MCF 10A (cell line): ENCODE measurements at regions not wholly inside any gene's neighbourhood (a gene's known extent, or its start where the extent isn't known, plus 50 kb on each side); places are given as distances from the start of the nearest gene placed in this dataset.
A peak's percentile ranks its signal among the peaks of the same experiment; 100 is the strongest.

ENCODE experiments used
- BruUV-seq: library from RNA; stranded (reverse); fragments of 400-500 nt; replicated peaks from 2 replicates; lab custom pipeline; 2021; lab: Mats Ljungman, UMichigan
- CTCF ChIA-PET: fragments of 300-600 bp; sonication (Branson Sonifier 250); formaldehyde crosslinking; extraction: SDS; loops from one replicate; lab custom pipeline; 2021; ENCODE audit warnings: antibody characterized with exemption, inconsistent platforms; lab: Yijun Ruan, JAX
- POLR2A ChIA-PET: fragments of 300-600, 350-650 bp; sonication (Branson Sonifier 250); formaldehyde crosslinking; extraction: SDS; loops from one replicate; lab custom pipeline; 2020; ENCODE audit warnings: antibody characterized with exemption, inconsistent platforms; lab: Yijun Ruan, JAX
- DNase-seq: peaks from one replicate; pipeline ENCODE4 v3.0.0-alpha.2; 2018; ENCODE audit not compliant: unreplicated experiment
- H3K27ac Mint-ChIP-seq: one replicate; pipeline ENCODE4 v1.8.0; 2022; ENCODE audit warnings: mild to moderate bottlenecking, low read depth, mixed read lengths; ENCODE audit not compliant: unreplicated experiment
- H3K27me3 Mint-ChIP-seq: one replicate; pipeline ENCODE4 v1.8.0; 2022; ENCODE audit warnings: mixed read lengths; ENCODE audit not compliant: insufficient read depth, unreplicated experiment
- H3K36me3 Mint-ChIP-seq: one replicate; pipeline ENCODE4 v1.8.0; 2022; ENCODE audit warnings: mild to moderate bottlenecking, moderate library complexity, mixed read lengths; ENCODE audit not compliant: insufficient read depth, unreplicated experiment
- H3K4me1 Mint-ChIP-seq: one replicate; pipeline ENCODE4 v1.8.0; 2022; ENCODE audit warnings: mixed read lengths; ENCODE audit not compliant: insufficient read depth, unreplicated experiment
- H3K4me3 Mint-ChIP-seq: one replicate; pipeline ENCODE4 v1.8.0; 2022; ENCODE audit warnings: mild to moderate bottlenecking, moderate library complexity, mixed read lengths; ENCODE audit not compliant: unreplicated experiment
- H3K9me3 Mint-ChIP-seq: one replicate; pipeline ENCODE4 v1.8.0; 2022; ENCODE audit warnings: mixed read lengths; ENCODE audit not compliant: unreplicated experiment
- intact Hi-C: fragments of 100-400 bp; cut with micrococcal nuclease; formaldehyde crosslinking; loops from 2 replicates; pipeline ENCODE4 v1.14.1; 2022
- TF ChIP-seq, protein P1 (sequence below): fragments of 200-600 bp; IDR thresholded peaks from one replicate; pipeline ENCODE4 v1.8.0; 2022; ENCODE audit warnings: antibody characterized with exemption, mild to moderate bottlenecking; ENCODE audit not compliant: unreplicated experiment

DNA sequence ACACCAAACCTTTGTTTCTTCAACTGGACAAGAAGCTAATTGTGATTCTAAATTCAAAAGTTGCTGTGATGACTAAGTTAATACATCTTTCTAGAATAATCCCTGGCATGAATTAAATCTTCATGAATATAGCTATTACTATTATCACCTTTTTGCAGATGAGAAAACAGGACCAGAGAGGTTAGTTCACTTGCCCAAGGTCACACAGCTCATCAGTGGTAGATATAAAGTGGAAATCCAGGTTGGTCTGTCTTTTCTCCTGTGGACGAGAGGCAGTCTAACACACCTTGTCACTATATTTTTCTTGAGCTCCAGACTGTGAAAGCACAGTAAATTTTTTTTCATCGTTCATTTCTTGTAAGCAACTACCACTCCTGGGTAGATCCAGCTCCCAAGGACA, 247.6 kb upstream of the LRTM1 start:
- Mint-ChIP-seq H3K36me3 (no peaks in the 10 kb centered on the region), H3K9me3 (no peaks in the 10 kb centered on the region), H3K27me3 (no peaks in the 10 kb centered on the region), H3K27ac (no peak overlapping the region), H3K4me3 (no peak overlapping the region), H3K4me1 (peaks cover 14% of the 10 kb centered on the region)
- no peak for DNase-seq
- intact Hi-C loops = no loop called here
- TF ChIP-seq, protein P1, sequence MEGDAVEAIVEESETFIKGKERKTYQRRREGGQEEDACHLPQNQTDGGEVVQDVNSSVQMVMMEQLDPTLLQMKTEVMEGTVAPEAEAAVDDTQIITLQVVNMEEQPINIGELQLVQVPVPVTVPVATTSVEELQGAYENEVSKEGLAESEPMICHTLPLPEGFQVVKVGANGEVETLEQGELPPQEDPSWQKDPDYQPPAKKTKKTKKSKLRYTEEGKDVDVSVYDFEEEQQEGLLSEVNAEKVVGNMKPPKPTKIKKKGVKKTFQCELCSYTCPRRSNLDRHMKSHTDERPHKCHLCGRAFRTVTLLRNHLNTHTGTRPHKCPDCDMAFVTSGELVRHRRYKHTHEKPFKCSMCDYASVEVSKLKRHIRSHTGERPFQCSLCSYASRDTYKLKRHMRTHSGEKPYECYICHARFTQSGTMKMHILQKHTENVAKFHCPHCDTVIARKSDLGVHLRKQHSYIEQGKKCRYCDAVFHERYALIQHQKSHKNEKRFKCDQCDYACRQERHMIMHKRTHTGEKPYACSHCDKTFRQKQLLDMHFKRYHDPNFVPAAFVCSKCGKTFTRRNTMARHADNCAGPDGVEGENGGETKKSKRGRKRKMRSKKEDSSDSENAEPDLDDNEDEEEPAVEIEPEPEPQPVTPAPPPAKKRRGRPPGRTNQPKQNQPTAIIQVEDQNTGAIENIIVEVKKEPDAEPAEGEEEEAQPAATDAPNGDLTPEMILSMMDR = no peak
- no TSS peak for BruUV-seq
- POLR2A ChIA-PET = interaction anchor here (0.6 to 1.2 kb wide), 3 partner anchors 10 to 333 kb away, joined by 3 to 4 read pairs (median 3); no protein-coding TSS in a partner anchor
- CTCF ChIA-PET = interaction anchor here (0.8 to 1.1 kb wide), 2 partner anchors 11 to 285 kb away, joined by 3 read pairs; no protein-coding TSS in a partner anchor

DNA sequence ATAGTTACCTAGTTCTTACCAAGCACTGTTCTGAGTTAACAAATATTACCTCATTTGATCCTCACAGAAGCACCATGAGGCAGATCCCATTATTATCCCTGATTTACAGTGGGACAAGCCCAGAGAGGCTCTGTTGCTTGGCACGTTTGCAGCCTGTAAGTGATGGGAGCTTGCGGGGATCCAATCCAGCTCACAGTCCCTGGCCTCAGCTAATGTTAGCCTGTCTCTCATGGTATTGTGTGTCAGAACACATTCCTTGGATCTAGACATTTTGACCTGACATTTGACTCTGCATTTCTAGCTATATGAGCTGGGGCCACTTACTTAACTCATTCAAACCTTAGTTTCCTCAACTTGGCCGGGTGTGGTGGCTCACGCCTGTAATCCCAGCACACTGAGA, 246.9 kb upstream of the LRTM1 start:
- no peaks in the 10 kb centered on the region for H3K9me3 Mint-ChIP-seq
- CTCF ChIA-PET = interaction anchor here (0.6 to 1.1 kb wide), 3 partner anchors 12 to 284 kb away, joined by 3 read pairs; no protein-coding TSS in a partner anchor

GRCh38 chr3:55173504-55173903, 245.6 kb upstream of the LRTM1 start:
- Mint-ChIP-seq H3K4me3 (no peak overlapping the region), H3K27me3 (no peaks in the 10 kb centered on the region), H3K36me3 (no peaks in the 10 kb centered on the region), H3K27ac (peak overlapping the region; percentile 54), H3K9me3 (no peaks in the 10 kb centered on the region), H3K4me1 (peaks cover 33% of the 10 kb centered on the region)
- ChIA-PET POLR2A (no interaction called here), CTCF (interaction anchor here (1.4 kb wide), 1 partner anchor 8 kb away, joined by 4 read pairs; no protein-coding TSS in a partner anchor)
- DNase-seq = no peak
- no TSS peak for BruUV-seq
- intact Hi-C loops = no loop called here
- TF ChIP-seq, protein P1 = no peak

More for the DNA sequence above, 246.9 kb upstream of the LRTM1 start:
- Mint-ChIP-seq H3K36me3 (no peaks in the 10 kb centered on the region), H3K4me1 (peaks cover 21% of the 10 kb centered on the region), H3K4me3 (no peak overlapping the region), H3K27ac (no peak overlapping the region), H3K27me3 (no peaks in the 10 kb centered on the region)
- POLR2A ChIA-PET = interaction anchor here (0.6 to 1.2 kb wide), 2 partner anchors 10 to 332 kb away, joined by 3 read pairs; no protein-coding TSS in a partner anchor
- no peak for DNase-seq
- TF ChIP-seq, protein P1 = no peak
- no TSS peak for BruUV-seq
- intact Hi-C loops = no loop called here

DNA sequence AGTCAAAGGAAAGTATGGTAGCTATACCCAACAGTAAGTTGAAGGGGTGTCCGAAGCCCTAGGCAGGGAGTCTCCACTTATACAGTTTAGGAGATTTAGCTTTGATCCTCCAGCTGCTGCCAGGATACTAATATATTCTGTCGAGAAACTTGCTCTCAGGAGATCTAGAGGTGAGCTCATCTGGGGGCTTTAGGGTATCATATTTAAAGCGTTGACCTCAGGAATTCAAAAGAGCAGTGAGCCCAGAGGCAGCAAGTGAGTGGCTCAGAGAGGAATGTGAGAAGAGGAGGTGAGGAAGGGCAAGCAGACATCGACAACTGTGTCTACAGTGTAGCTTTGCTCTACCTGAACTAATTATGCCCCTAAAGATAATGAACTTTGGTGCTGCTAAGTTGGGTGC, 245.1 kb upstream of the LRTM1 start:
- Mint-ChIP-seq H3K4me3 (no peak overlapping the region), H3K27ac (peak overlapping the region; percentile 54), H3K36me3 (no peaks in the 10 kb centered on the region), H3K4me1 (peaks cover 35% of the 10 kb centered on the region), H3K27me3 (no peaks in the 10 kb centered on the region), H3K9me3 (no peaks in the 10 kb centered on the region)
- DNase-seq = no peak
- POLR2A ChIA-PET = no interaction called here
- CTCF ChIA-PET = interaction anchor here (0.6 to 1.4 kb wide), 4 partner anchors 8 to 302 kb away, joined by 3 to 4 read pairs (median 4); no protein-coding TSS in a partner anchor
- BruUV-seq = no TSS peak
- TF ChIP-seq, protein P1 = no peak
- intact Hi-C loops = no loop called here
